KMS-11 (cell line): ENCODE measurements at regions not wholly inside any gene's neighbourhood (a gene's known extent, or its start where the extent isn't known, plus 50 kb on each side); places are given as distances from the start of the nearest gene placed in this dataset.

Experiments
- H2AFZ ChIP-seq: fragments of 200-600 bp; sonication (generic); 2 replicates; pipeline ENCODE4 v1.6.1; 2016; ENCODE audit warnings: antibody characterized with exemption, mixed run types, low read depth
- H3K27ac ChIP-seq: fragments of 200-600 bp; sonication (generic); 2 replicates; pipeline ENCODE4 v1.6.1; 2016; ENCODE audit warnings: mild to moderate bottlenecking, mixed run types
- H3K27me3 ChIP-seq: fragments of 200-600 bp; sonication (generic); 2 replicates; pipeline ENCODE4 v1.6.1; 2017; ENCODE audit warnings: mild to moderate bottlenecking, low read depth, mixed run types, moderate library complexity; ENCODE audit not compliant: insufficient read depth
- H3K36me3 ChIP-seq: fragments of 200-600 bp; sonication (generic); 2 replicates; pipeline ENCODE4 v1.6.1; 2017; ENCODE audit warnings: mild to moderate bottlenecking, mixed run types; ENCODE audit not compliant: insufficient read depth
- H3K4me1 ChIP-seq: fragments of 200-600 bp; sonication (generic); 2 replicates; pipeline ENCODE4 v1.6.1; 2016; ENCODE audit warnings: mild to moderate bottlenecking, low read depth, mixed run types; ENCODE audit not compliant: poor library complexity, severe bottlenecking
- H3K4me2 ChIP-seq: fragments of 200-600 bp; sonication (generic); 2 replicates; pipeline ENCODE4 v1.7.0; 2016; ENCODE audit warnings: mild to moderate bottlenecking, mixed run types
- H3K4me3 ChIP-seq: fragments of 200-600 bp; sonication (generic); IDR thresholded peaks from 2 replicates; pipeline ENCODE4 v1.6.1; 2017; ENCODE audit warnings: low read depth, low read length, mixed read lengths; ENCODE audit not compliant: insufficient read depth
- H3K79me2 ChIP-seq: fragments of 200-600 bp; sonication (generic); 2 replicates; pipeline ENCODE4 v1.6.1; 2016; ENCODE audit warnings: low read depth, mixed run types; ENCODE audit not compliant: insufficient read depth
- H3K9ac ChIP-seq: fragments of 200-600 bp; sonication (generic); 2 replicates; pipeline ENCODE4 v1.6.1; 2016; ENCODE audit warnings: mild to moderate bottlenecking, mixed run types
- H4K20me1 ChIP-seq: fragments of 200-600 bp; sonication (generic); 2 replicates; pipeline ENCODE4 v1.6.1; 2016; ENCODE audit warnings: mild to moderate bottlenecking, mixed run types; ENCODE audit not compliant: insufficient read depth
- TF ChIP-seq, protein P1 (sequence below): fragments of 200-600 bp; sonication (generic); conservative IDR thresholded peaks from 2 replicates; pipeline ENCODE4 v1.6.1; 2017; ENCODE audit warnings: low read depth, mild to moderate bottlenecking, antibody characterized with exemption, low read length, moderate library complexity, mixed read lengths

DNA sequence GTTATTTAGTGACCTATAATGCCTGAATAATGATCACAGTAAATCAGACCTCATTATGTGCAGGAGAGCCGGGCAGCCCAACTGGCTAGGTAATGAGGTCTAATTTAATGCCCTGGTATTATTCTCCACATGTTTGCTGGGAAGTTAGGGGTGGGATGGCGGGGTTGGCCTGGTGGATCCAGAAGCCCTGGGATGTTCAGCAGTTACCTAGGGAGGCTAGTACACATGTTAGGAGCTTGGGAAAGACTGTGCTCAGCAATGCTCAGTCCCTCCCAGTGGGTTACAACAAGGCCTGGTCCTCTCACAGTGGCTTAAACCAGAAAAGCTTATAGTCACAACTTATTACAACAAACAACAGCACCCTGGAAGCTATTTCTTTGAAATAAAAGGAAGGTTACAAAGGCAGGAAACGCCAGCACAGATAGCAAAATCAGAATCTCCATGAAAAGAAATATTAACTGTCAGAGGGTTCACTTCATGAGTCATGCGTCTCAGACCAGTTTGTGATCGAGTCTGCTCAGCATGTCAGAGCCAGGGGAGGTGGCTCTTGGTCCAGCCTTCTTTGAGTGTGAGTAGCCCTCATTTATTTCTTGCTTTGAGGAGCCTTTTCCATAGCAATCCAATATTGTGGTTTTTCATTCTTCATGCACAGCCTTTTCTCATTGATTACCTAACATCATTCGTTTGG is 418.6 kb upstream of the NPVF start:
- Histone ChIP-seq H2AFZ (no peak overlapping the region), H3K27me3 (no peaks in the 10 kb centered on the region), H3K79me2 (no peaks in the 10 kb centered on the region), H3K36me3 (no peaks in the 10 kb centered on the region), H3K4me2 (no peak overlapping the region), H3K4me1 (no peaks in the 10 kb centered on the region), H4K20me1 (no peaks in the 10 kb centered on the region), H3K9ac (no peak overlapping the region), H3K27ac (no peak overlapping the region), H3K4me3 (no peak overlapping the region)
- TF ChIP-seq, protein P1, sequence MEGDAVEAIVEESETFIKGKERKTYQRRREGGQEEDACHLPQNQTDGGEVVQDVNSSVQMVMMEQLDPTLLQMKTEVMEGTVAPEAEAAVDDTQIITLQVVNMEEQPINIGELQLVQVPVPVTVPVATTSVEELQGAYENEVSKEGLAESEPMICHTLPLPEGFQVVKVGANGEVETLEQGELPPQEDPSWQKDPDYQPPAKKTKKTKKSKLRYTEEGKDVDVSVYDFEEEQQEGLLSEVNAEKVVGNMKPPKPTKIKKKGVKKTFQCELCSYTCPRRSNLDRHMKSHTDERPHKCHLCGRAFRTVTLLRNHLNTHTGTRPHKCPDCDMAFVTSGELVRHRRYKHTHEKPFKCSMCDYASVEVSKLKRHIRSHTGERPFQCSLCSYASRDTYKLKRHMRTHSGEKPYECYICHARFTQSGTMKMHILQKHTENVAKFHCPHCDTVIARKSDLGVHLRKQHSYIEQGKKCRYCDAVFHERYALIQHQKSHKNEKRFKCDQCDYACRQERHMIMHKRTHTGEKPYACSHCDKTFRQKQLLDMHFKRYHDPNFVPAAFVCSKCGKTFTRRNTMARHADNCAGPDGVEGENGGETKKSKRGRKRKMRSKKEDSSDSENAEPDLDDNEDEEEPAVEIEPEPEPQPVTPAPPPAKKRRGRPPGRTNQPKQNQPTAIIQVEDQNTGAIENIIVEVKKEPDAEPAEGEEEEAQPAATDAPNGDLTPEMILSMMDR: no peak

DNA sequence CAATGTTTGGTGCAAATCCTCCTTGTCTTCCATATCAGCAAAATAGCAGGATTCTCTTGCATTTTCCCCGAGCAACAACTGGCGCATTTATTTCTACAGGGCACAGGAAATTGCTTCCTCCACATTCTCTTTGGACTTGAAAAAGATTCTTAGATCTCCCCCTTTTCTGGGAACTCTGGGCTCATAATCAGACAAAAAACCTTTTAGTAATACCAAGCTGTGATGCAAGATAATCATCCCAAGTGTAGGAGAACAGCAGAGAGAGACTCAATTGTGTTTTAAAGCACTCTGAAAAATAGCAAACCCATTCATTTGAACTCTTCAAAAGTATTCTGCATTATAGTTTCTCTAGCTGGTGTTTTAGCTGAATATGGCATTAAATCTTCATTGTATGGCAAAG is 419.6 kb upstream of the NPVF start:
- Histone ChIP-seq H3K79me2 (no peaks in the 10 kb centered on the region), H3K9ac (no peak overlapping the region), H3K4me1 (no peaks in the 10 kb centered on the region), H3K4me3 (no peak overlapping the region), H3K36me3 (no peaks in the 10 kb centered on the region), H2AFZ (no peak overlapping the region), H3K4me2 (no peak overlapping the region), H3K27ac (no peak overlapping the region), H3K27me3 (no peaks in the 10 kb centered on the region), H4K20me1 (no peaks in the 10 kb centered on the region)
- TF ChIP-seq, protein P1: no peak

DNA sequence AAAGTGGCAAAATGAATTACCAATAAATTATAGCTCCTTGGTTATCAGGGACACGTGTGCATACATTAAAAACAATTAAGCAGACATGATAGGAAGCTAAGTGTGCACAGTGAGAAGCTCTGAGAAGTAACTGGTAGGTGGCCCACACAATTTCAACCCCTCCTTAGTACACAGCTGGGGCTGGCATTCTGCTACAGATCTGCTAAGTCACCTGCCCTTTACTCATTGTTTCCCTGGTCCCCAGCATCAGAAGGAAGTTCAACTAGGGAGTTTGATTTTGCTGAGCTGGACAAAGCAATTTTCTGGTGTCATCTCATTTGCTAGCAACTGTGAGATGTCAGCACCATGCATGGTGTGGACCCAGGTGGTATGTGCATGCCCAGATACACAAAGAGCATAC is 424.1 kb upstream of the NPVF start:
- TF ChIP-seq, protein P1: no peak
- Histone ChIP-seq H2AFZ (no peak overlapping the region), H3K9ac (no peak overlapping the region), H3K27me3 (no peaks in the 10 kb centered on the region), H3K36me3 (no peaks in the 10 kb centered on the region), H3K4me2 (no peak overlapping the region), H3K4me1 (no peaks in the 10 kb centered on the region), H3K27ac (no peak overlapping the region), H3K4me3 (no peak overlapping the region), H4K20me1 (no peaks in the 10 kb centered on the region), H3K79me2 (no peaks in the 10 kb centered on the region)

DNA sequence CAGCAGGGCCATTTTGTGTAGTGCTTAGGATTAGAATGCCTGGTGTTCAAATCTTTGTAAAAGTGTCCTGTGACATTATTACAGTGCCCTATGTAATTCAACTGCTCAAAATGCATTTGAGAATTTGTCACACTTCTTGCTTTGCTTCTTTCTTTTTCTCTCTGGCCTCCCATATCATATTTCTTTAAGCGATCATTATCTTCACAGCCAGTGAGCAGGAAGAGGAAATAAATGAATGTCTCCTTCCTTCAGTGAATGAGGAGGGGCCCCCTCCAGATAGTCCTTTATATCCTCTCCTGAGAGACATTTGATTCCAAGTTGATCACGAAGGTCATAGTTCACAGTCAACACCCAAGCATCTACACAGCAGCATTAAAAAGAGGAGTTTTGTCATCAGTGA is 425.1 kb upstream of the NPVF start:
- Histone ChIP-seq H3K36me3 (no peaks in the 10 kb centered on the region), H2AFZ (no peak overlapping the region), H3K4me2 (no peak overlapping the region), H3K9ac (no peak overlapping the region), H4K20me1 (no peaks in the 10 kb centered on the region), H3K4me1 (no peaks in the 10 kb centered on the region), H3K27ac (no peak overlapping the region), H3K4me3 (no peak overlapping the region), H3K27me3 (no peaks in the 10 kb centered on the region), H3K79me2 (no peaks in the 10 kb centered on the region)
- TF ChIP-seq, protein P1: no peak
